ENCODE measurements at regions not wholly inside any gene's neighbourhood (a gene's known extent, or its start where the extent isn't known, plus 50 kb on each side); places are given as distances from the start of the nearest gene placed in this dataset.

GRCh38 chr18:37729716-37730115 is 164.1 kb upstream of the CELF4 start:
- no peaks in the 10 kb centered on the region for H3K4me1 ChIP-seq (ENCODE audit: low read length)
- no peak overlapping the region for H3K9ac ChIP-seq (ENCODE audit: low read length)
- no peak overlapping the region for H3K27ac ChIP-seq (ENCODE audit: low read length)
- no peak overlapping the region for H2AFZ ChIP-seq (ENCODE audit: low read length)
- no peak overlapping the region for H3K4me3 ChIP-seq (ENCODE audit: low read length)
- no peaks in the 10 kb centered on the region for H4K20me1 ChIP-seq (ENCODE audit: insufficient read depth, low read depth, low read length)
- H3K36me3 ChIP-seq (ENCODE audit: insufficient read depth, low read length): no peaks in the 10 kb centered on the region
- no peaks in the 10 kb centered on the region for H3K27me3 ChIP-seq (ENCODE audit: low read length)
- DNase-seq: no peak
- no peaks in the 10 kb centered on the region for H3K9me2 ChIP-seq (replicated peaks; ENCODE audit: insufficient read depth, low read length)
- no peak overlapping the region for H3K4me2 ChIP-seq (ENCODE audit: low read depth, low read length, poor library complexity, severe bottlenecking)
- H3K9me3 ChIP-seq (ENCODE audit: low read length): no peaks in the 10 kb centered on the region
- H3K79me2 ChIP-seq (ENCODE audit: low read length): no peaks in the 10 kb centered on the region

DNA sequence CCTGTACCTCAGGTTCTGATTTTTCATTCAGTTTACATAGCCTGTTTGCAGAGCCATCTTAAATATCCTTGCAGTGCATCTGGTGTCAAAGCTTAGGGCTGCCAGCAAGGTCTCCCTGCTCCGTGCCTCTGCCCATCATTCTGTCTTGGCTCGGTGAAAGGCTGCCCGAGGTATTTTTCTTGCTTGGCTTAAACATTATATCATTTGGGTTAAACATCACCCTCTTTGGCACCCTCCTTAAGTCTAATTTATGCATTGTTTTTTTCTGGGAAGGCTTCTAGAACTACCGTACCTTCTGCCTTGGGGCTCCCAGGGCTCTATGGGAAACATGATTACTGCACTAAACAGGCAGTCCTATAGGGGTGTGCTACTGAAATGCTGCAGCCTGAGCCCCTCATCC is 158.6 kb upstream of the CELF4 start:
- Histone ChIP-seq H3K4me3 (ENCODE audit: low read length) (no peak overlapping the region), H3K36me3 (ENCODE audit: insufficient read depth, low read length) (no peaks in the 10 kb centered on the region), H3K4me2 (ENCODE audit: low read depth, low read length, poor library complexity, severe bottlenecking) (no peak overlapping the region), H3K79me2 (ENCODE audit: low read length) (no peaks in the 10 kb centered on the region), H2AFZ (ENCODE audit: low read length) (no peak overlapping the region), H3K27me3 (ENCODE audit: low read length) (no peaks in the 10 kb centered on the region), H3K4me1 (ENCODE audit: low read length) (no peaks in the 10 kb centered on the region), H3K9me3 (ENCODE audit: low read length) (no peaks in the 10 kb centered on the region), H4K20me1 (ENCODE audit: insufficient read depth, low read depth, low read length) (no peaks in the 10 kb centered on the region), H3K9me2 (replicated peaks; ENCODE audit: insufficient read depth, low read length) (no peaks in the 10 kb centered on the region), H3K9ac (ENCODE audit: low read length) (no peak overlapping the region), H3K27ac (ENCODE audit: low read length) (no peak overlapping the region)
- DNase-seq: no peak

DNA sequence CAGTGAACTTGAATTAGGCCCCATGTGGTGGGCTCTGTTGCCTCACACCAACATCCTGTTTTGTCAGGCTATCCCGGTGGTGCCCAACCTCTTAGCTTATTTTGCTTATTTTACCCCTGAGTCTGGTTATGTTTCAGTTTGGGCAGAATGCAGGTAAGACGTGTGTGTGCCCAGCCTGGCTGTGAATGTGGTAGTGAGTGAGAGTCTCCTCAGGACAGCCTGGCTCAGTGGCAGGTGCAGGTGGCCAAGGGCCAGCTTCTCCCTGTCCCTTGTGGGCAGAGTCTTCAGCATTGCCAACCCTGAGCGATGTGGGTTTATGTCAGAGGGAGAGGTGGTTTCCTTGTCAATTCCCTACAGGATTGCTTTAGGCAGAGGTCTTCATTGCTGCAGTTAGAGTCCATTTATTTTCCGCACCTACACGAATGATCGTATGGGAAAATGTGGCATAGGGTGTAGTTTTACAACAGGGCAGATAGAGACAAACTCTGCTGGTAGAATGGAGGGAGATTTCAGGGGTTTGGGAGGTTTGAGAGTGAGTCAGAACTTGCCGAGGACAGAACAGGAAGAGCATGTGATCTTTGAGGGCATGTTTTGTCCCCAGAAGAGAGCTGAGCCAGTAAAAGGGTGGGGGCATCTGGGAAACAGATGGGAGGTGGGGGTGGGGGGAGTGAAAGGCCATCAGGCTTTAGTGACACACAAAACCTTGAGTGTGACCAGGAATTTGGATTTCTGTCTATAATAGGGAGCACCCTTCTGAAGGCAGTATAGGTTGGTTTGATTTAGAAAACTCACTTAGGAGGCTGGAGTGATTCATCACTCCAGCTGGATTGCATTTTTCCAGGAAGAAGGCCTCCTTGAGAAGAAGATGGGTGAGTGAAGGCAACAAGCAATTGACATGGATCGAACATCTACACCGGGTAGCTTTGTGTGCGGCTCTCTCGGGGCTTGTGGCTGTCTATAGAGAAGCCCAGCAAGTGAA is 156.2 kb upstream of the CELF4 start:
- Histone ChIP-seq H3K4me2 (ENCODE audit: low read depth, low read length, poor library complexity, severe bottlenecking) (no peak overlapping the region), H3K9ac (ENCODE audit: low read length) (no peak overlapping the region), H2AFZ (ENCODE audit: low read length) (no peak overlapping the region), H4K20me1 (ENCODE audit: insufficient read depth, low read depth, low read length) (no peaks in the 10 kb centered on the region), H3K9me3 (ENCODE audit: low read length) (no peaks in the 10 kb centered on the region), H3K4me1 (ENCODE audit: low read length) (no peaks in the 10 kb centered on the region), H3K9me2 (replicated peaks; ENCODE audit: insufficient read depth, low read length) (no peaks in the 10 kb centered on the region), H3K79me2 (ENCODE audit: low read length) (no peaks in the 10 kb centered on the region), H3K36me3 (ENCODE audit: insufficient read depth, low read length) (no peaks in the 10 kb centered on the region), H3K4me3 (ENCODE audit: low read length) (no peak overlapping the region), H3K27ac (ENCODE audit: low read length) (no peak overlapping the region), H3K27me3 (ENCODE audit: low read length) (no peaks in the 10 kb centered on the region)
- no peak for DNase-seq

GRCh38 chr18:37720663-37721062 is 155.1 kb upstream of the CELF4 start:
- H3K9ac ChIP-seq (ENCODE audit: low read length): no peak overlapping the region
- no peaks in the 10 kb centered on the region for H3K4me1 ChIP-seq (ENCODE audit: low read length)
- H3K4me2 ChIP-seq (ENCODE audit: low read depth, low read length, poor library complexity, severe bottlenecking): no peak overlapping the region
- H3K27me3 ChIP-seq (ENCODE audit: low read length): no peaks in the 10 kb centered on the region
- DNase-seq: no peak
- H3K9me2 ChIP-seq (replicated peaks; ENCODE audit: insufficient read depth, low read length): 0 out of 2 replicates have a peak, but pooled peaks cover 4% of the 10 kb centered on the region
- no peaks in the 10 kb centered on the region for H3K79me2 ChIP-seq (ENCODE audit: low read length)
- no peak overlapping the region for H3K27ac ChIP-seq (ENCODE audit: low read length)
- no peak overlapping the region for H3K4me3 ChIP-seq (ENCODE audit: low read length)
- no peaks in the 10 kb centered on the region for H3K36me3 ChIP-seq (ENCODE audit: insufficient read depth, low read length)
- H4K20me1 ChIP-seq (ENCODE audit: insufficient read depth, low read depth, low read length): no peaks in the 10 kb centered on the region
- H3K9me3 ChIP-seq (ENCODE audit: low read length): no peaks in the 10 kb centered on the region
- H2AFZ ChIP-seq (ENCODE audit: low read length): no peak overlapping the region

DNA sequence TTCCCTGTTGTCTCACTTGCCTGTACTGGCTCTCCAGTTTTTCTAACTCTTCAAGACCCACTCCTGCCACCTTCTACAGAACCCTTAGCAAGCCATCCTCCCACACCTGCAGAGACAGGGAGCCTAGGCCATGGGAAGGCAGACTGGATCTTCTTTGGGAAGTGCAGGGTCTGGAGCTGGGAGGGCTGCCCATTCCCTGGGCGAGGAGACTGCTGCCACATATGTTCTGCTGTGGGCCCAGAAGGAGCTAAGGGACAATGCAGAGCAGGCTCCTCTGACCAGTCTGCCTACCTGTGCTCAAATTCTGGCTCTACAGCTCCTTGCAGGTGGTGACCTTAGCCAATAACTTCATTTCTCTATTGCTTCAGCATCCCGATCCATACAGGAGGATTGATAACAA is 152.1 kb upstream of the CELF4 start:
- no peaks in the 10 kb centered on the region for H3K79me2 ChIP-seq (ENCODE audit: low read length)
- H3K4me1 ChIP-seq (ENCODE audit: low read length): no peaks in the 10 kb centered on the region
- no peaks in the 10 kb centered on the region for H3K9me3 ChIP-seq (ENCODE audit: low read length)
- DNase-seq: no peak
- H3K4me2 ChIP-seq (ENCODE audit: low read depth, low read length, poor library complexity, severe bottlenecking): no peak overlapping the region
- no peak overlapping the region for H3K9ac ChIP-seq (ENCODE audit: low read length)
- no peak overlapping the region for H3K27ac ChIP-seq (ENCODE audit: low read length)
- no peaks in the 10 kb centered on the region for H3K36me3 ChIP-seq (ENCODE audit: insufficient read depth, low read length)
- no peaks in the 10 kb centered on the region for H4K20me1 ChIP-seq (ENCODE audit: insufficient read depth, low read depth, low read length)
- no peaks in the 10 kb centered on the region for H3K27me3 ChIP-seq (ENCODE audit: low read length)
- no peak overlapping the region for H3K4me3 ChIP-seq (ENCODE audit: low read length)
- 0 out of 2 replicates have a peak, but pooled peaks cover 4% of the 10 kb centered on the region for H3K9me2 ChIP-seq (replicated peaks; ENCODE audit: insufficient read depth, low read length)
- no peak overlapping the region for H2AFZ ChIP-seq (ENCODE audit: low read length)

DNA sequence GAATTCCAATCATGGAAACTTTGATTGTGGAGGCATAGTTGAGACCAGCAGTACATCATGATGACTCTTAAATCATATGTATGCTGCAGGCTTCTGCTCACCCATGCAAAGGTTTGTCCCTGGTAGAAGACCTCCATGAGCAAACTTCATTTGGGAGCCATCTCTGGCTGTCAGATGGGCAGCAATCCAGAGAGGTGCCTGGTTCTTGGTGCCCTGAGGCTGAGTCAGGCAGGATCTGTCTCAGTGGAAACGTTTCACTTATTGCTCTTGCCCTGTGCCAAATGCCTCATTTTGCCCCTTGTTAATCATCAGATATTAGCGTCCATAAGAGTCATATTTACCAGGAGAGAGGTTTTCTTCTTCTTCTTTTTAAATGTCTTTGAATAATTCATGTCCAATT is 151.5 kb upstream of the CELF4 start:
- H3K9me3 ChIP-seq (ENCODE audit: low read length): no peaks in the 10 kb centered on the region
- H3K4me2 ChIP-seq (ENCODE audit: low read depth, low read length, poor library complexity, severe bottlenecking): no peak overlapping the region
- no peak overlapping the region for H3K27ac ChIP-seq (ENCODE audit: low read length)
- no peak overlapping the region for H2AFZ ChIP-seq (ENCODE audit: low read length)
- no peaks in the 10 kb centered on the region for H3K36me3 ChIP-seq (ENCODE audit: insufficient read depth, low read length)
- DNase-seq: no peak
- H3K4me3 ChIP-seq (ENCODE audit: low read length): no peak overlapping the region
- no peaks in the 10 kb centered on the region for H3K79me2 ChIP-seq (ENCODE audit: low read length)
- no peak overlapping the region for H3K9ac ChIP-seq (ENCODE audit: low read length)
- H3K9me2 ChIP-seq (replicated peaks; ENCODE audit: insufficient read depth, low read length): 0 out of 2 replicates have a peak, but pooled peaks cover 4% of the 10 kb centered on the region
- no peaks in the 10 kb centered on the region for H3K27me3 ChIP-seq (ENCODE audit: low read length)
- H4K20me1 ChIP-seq (ENCODE audit: insufficient read depth, low read depth, low read length): no peaks in the 10 kb centered on the region
- H3K4me1 ChIP-seq (ENCODE audit: low read length): no peaks in the 10 kb centered on the region

- H3K4me1 ChIP-seq (ENCODE audit: low read length): no peaks in the 10 kb centered on the region
- H3K27me3 ChIP-seq (ENCODE audit: low read length): no peaks in the 10 kb centered on the region
- H2AFZ ChIP-seq (ENCODE audit: low read length): no peak overlapping the region
- no peaks in the 10 kb centered on the region for H3K36me3 ChIP-seq (ENCODE audit: insufficient read depth, low read length)
- 0 out of 2 replicates have a peak, but pooled peaks cover 4% of the 10 kb centered on the region for H3K9me2 ChIP-seq (replicated peaks; ENCODE audit: insufficient read depth, low read length)
- no peak for DNase-seq
- H3K4me2 ChIP-seq (ENCODE audit: low read depth, low read length, poor library complexity, severe bottlenecking): no peak overlapping the region
- H3K4me3 ChIP-seq (ENCODE audit: low read length): no peak overlapping the region
- H3K27ac ChIP-seq (ENCODE audit: low read length): no peak overlapping the region
- H4K20me1 ChIP-seq (ENCODE audit: insufficient read depth, low read depth, low read length): no peaks in the 10 kb centered on the region
- no peaks in the 10 kb centered on the region for H3K79me2 ChIP-seq (ENCODE audit: low read length)
- H3K9me3 ChIP-seq (ENCODE audit: low read length): no peaks in the 10 kb centered on the region
- H3K9ac ChIP-seq (ENCODE audit: low read length): no peak overlapping the region
Measured at GRCh38 chr18:37716106-37716735, 150.6 kb upstream of the CELF4 start.

- Histone ChIP-seq H3K4me3 (ENCODE audit: low read length) (no peak overlapping the region), H4K20me1 (ENCODE audit: insufficient read depth, low read depth, low read length) (no peaks in the 10 kb centered on the region), H2AFZ (ENCODE audit: low read length) (no peak overlapping the region), H3K36me3 (ENCODE audit: insufficient read depth, low read length) (no peaks in the 10 kb centered on the region), H3K9me3 (ENCODE audit: low read length) (no peaks in the 10 kb centered on the region), H3K9me2 (replicated peaks; ENCODE audit: insufficient read depth, low read length) (0 out of 2 replicates have a peak, but pooled peaks cover 4% of the 10 kb centered on the region), H3K27ac (ENCODE audit: low read length) (no peak overlapping the region), H3K4me2 (ENCODE audit: low read depth, low read length, poor library complexity, severe bottlenecking) (no peak overlapping the region), H3K9ac (ENCODE audit: low read length) (no peak overlapping the region), H3K79me2 (ENCODE audit: low read length) (no peaks in the 10 kb centered on the region), H3K4me1 (ENCODE audit: low read length) (no peaks in the 10 kb centered on the region), H3K27me3 (ENCODE audit: low read length) (no peaks in the 10 kb centered on the region)
- DNase-seq: no peak
Measured at GRCh38 chr18:37714691-37715090, 149.1 kb upstream of the CELF4 start.

Data from Karpas-422 (cell line).